ENCODE measurements at regions not wholly inside any gene's neighbourhood (a gene's known extent, or its start where the extent isn't known, plus 50 kb on each side); places are given as distances from the start of the nearest gene placed in this dataset.

- TF ChIP-seq, protein P1, sequence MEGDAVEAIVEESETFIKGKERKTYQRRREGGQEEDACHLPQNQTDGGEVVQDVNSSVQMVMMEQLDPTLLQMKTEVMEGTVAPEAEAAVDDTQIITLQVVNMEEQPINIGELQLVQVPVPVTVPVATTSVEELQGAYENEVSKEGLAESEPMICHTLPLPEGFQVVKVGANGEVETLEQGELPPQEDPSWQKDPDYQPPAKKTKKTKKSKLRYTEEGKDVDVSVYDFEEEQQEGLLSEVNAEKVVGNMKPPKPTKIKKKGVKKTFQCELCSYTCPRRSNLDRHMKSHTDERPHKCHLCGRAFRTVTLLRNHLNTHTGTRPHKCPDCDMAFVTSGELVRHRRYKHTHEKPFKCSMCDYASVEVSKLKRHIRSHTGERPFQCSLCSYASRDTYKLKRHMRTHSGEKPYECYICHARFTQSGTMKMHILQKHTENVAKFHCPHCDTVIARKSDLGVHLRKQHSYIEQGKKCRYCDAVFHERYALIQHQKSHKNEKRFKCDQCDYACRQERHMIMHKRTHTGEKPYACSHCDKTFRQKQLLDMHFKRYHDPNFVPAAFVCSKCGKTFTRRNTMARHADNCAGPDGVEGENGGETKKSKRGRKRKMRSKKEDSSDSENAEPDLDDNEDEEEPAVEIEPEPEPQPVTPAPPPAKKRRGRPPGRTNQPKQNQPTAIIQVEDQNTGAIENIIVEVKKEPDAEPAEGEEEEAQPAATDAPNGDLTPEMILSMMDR (IDR thresholded peaks at IDR 0.05; ENCODE audit: extremely low read depth in 1 of 2, insufficient read depth in 1 of 2, low read depth in 1 of 2, low read length in 2 of 2) = no peak
- TF ChIP-seq MAX (IDR thresholded peaks at IDR 0.05; ENCODE audit: insufficient read depth, insufficient read length) (no peak), POLR2A (IDR thresholded peaks at IDR 0.05; ENCODE audit: low read depth, low read length) (no peak), POLR2AphosphoS5 (IDR thresholded peaks at IDR 0.05; ENCODE audit: insufficient read depth, low read depth, low read length) (peak; percentile 84), EZH2 (IDR thresholded peaks at IDR 0.05; ENCODE audit: borderline replicate concordance, low read depth, low read length, severe bottlenecking) (no peak), MYC (IDR thresholded peaks at IDR 0.05; ENCODE audit: low read depth, low read length) (no peak), JUN (IDR thresholded peaks at IDR 0.05; ENCODE audit: borderline replicate concordance, insufficient read depth, insufficient read length, low read depth) (peak; percentile 86), GATA2 (IDR thresholded peaks at IDR 0.05; ENCODE audit: insufficient read depth, insufficient read length, low read depth, low read length) (peak; percentile 74), FOS (IDR thresholded peaks at IDR 0.05; ENCODE audit: borderline replicate concordance, insufficient read depth, low read length) (peak; percentile 92)
These were observed 198.0 kb downstream of the RNF144B start for GRCh38 chr6:18585032-18585573.

Data from endothelial cell of umbilical vein (primary cell).